Endothelial cell of umbilical vein (primary cell): ENCODE measurements at regions not wholly inside any gene's neighbourhood (a gene's known extent, or its start where the extent isn't known, plus 50 kb on each side); places are given as distances from the start of the nearest gene placed in this dataset.

Experiments
- EZH2 ChIP-seq: IDR thresholded peaks from 2 replicates; pipeline ENCODE4 v1.6.1; 2012; ENCODE audit warnings: borderline replicate concordance, low read depth, mild to moderate bottlenecking, moderate library complexity, low read length, inconsistent platforms; ENCODE audit not compliant: severe bottlenecking
- GATA2 ChIP-seq: IDR thresholded peaks from 2 replicates; pipeline ENCODE4 v1.7.0; 2011; ENCODE audit warnings: low read depth, mild to moderate bottlenecking, moderate library complexity, mixed read lengths, low read length; ENCODE audit not compliant: insufficient read length, insufficient read depth
- JUN ChIP-seq: IDR thresholded peaks from 2 replicates; pipeline ENCODE4 v1.6.1; 2011; ENCODE audit warnings: borderline replicate concordance, low read depth; ENCODE audit not compliant: insufficient read length, insufficient read depth
- MAX ChIP-seq: IDR thresholded peaks from 2 replicates; pipeline ENCODE4 v1.6.1; 2011; ENCODE audit not compliant: insufficient read depth, insufficient read length
- MYC ChIP-seq: IDR thresholded peaks from one replicate; pipeline ENCODE4 v1.6.1; 2011; ENCODE audit warnings: mild to moderate bottlenecking, low read depth, low read length
- POLR2A ChIP-seq: IDR thresholded peaks from 2 replicates; pipeline ENCODE4 v1.6.1; 2012; ENCODE audit warnings: low read depth, mild to moderate bottlenecking, control low read depth, low read length
- POLR2AphosphoS5 ChIP-seq: IDR thresholded peaks from 2 replicates; pipeline ENCODE4 v1.6.1; 2012; ENCODE audit warnings: low read depth, mild to moderate bottlenecking, control low read depth, low read length, moderate library complexity; ENCODE audit not compliant: insufficient read depth
- TF ChIP-seq, protein P1 (sequence below), 2 donors: IDR thresholded peaks; 1 replicate in 1 of 2; 2 replicates in 1 of 2; pipeline ENCODE4 v1.5.1; 2011; ENCODE audit warnings: low read length in 2 of 2, mild to moderate bottlenecking in 2 of 2, moderate library complexity in 2 of 2, control low read depth in 1 of 2, inconsistent platforms in 1 of 2, low read depth in 1 of 2; ENCODE audit not compliant: insufficient read depth in 1 of 2; ENCODE audit errors: extremely low read depth in 1 of 2

DNA sequence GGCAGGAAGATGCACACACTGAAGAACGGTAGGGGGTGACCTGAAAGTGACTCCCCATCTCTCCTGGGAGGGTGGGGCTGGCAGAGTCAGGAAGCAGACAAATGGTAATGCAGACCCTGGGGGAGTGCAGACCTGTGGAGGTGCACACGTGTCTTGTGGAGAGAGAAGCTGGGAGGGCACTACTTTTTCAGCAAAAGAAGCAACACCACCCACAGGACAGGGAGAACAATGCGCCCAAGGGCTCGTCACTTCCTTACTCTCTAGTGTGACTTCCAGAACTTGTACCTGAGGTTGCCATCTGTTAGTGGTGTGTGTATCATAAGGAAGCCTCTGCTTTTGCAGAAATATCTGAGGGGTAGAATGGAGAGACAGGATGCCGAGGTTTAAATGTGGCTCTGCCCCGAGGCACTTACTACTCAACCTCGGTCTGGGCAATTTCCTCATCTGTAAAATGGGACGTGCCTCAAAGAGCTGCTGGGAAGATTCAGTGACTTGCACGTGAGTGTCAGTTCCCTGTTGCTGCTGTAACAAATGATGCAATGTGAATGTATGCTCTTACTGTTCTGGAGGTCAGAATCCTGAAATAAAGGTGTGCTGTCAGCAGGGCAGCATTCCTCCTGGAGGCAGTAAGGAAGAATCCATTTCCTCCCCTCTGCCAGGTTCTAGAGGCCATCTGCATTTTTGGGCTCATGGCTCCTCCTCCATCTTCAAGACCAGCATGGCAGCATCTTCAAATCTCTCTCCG is 323.4 kb downstream of the SHANK2 start:
- TF ChIP-seq, protein P1, sequence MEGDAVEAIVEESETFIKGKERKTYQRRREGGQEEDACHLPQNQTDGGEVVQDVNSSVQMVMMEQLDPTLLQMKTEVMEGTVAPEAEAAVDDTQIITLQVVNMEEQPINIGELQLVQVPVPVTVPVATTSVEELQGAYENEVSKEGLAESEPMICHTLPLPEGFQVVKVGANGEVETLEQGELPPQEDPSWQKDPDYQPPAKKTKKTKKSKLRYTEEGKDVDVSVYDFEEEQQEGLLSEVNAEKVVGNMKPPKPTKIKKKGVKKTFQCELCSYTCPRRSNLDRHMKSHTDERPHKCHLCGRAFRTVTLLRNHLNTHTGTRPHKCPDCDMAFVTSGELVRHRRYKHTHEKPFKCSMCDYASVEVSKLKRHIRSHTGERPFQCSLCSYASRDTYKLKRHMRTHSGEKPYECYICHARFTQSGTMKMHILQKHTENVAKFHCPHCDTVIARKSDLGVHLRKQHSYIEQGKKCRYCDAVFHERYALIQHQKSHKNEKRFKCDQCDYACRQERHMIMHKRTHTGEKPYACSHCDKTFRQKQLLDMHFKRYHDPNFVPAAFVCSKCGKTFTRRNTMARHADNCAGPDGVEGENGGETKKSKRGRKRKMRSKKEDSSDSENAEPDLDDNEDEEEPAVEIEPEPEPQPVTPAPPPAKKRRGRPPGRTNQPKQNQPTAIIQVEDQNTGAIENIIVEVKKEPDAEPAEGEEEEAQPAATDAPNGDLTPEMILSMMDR (IDR thresholded peaks at IDR 0.05; ENCODE audit: extremely low read depth in 1 of 2, insufficient read depth in 1 of 2, low read depth in 1 of 2, low read length in 2 of 2): no peak
- TF ChIP-seq POLR2AphosphoS5 (no peak), POLR2A (no peak), EZH2 (no peak), GATA2 (no peak), JUN (no peak), MAX (no peak), MYC (no peak)
